ENCODE measurements at regions not wholly inside any gene's neighbourhood (a gene's known extent, or its start where the extent isn't known, plus 50 kb on each side); places are given as distances from the start of the nearest gene placed in this dataset.
"Not testable (repeated sequence)": the region's sequence is repeated elsewhere in the genome, so short reads cannot be mapped to it uniquely, and the experiment has no call there.

DNA sequence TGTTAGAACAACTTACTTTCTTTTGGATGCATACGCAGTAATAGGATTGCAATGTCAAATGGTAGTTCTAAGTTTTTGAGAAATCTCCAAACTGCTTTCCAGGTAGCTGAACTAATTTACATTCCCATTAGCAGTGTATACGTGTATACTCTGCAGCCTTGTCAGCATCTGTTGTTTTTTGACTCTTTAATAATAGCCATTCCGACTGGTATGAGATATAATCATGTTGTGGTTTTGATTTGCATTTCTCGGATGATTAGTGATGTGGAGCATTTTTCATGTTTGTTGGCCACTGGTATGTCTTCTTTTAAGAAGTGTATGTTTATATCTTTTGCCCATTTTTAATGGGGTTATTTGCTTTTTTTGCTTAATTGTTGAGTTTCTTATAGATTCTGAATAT, 76.9 kb upstream of the HNRNPA1L2 start:
- H3K27me3 Mint-ChIP-seq (ENCODE audit: low read depth in 2 of 2); DNase-seq; H3K27ac ChIP-seq (ENCODE audit: low read length); H3K4me1 ChIP-seq (ENCODE audit: control insufficient read depth, insufficient read depth, low read length); H3K36me3 Mint-ChIP-seq; H3K4me3 Mint-ChIP-seq; H3K4me3 ChIP-seq (ENCODE audit: low read length); intact Hi-C loops (cut with micrococcal nuclease); ATAC-seq; H3K27ac Mint-ChIP-seq; H3K9me3 ChIP-seq (ENCODE audit: control insufficient read depth, insufficient read depth, low read length); H3K4me1 Mint-ChIP-seq; H3K9me3 Mint-ChIP-seq; H3K36me3 ChIP-seq (ENCODE audit: control insufficient read depth, insufficient read depth, low read length); H3K27me3 ChIP-seq (ENCODE audit: control insufficient read depth, insufficient read depth, low read length): not testable (repeated sequence)
- no CpG with 5 or more reads among the region's 4 CpGs for WGBS (ENCODE audit: insufficient coverage)

DNA sequence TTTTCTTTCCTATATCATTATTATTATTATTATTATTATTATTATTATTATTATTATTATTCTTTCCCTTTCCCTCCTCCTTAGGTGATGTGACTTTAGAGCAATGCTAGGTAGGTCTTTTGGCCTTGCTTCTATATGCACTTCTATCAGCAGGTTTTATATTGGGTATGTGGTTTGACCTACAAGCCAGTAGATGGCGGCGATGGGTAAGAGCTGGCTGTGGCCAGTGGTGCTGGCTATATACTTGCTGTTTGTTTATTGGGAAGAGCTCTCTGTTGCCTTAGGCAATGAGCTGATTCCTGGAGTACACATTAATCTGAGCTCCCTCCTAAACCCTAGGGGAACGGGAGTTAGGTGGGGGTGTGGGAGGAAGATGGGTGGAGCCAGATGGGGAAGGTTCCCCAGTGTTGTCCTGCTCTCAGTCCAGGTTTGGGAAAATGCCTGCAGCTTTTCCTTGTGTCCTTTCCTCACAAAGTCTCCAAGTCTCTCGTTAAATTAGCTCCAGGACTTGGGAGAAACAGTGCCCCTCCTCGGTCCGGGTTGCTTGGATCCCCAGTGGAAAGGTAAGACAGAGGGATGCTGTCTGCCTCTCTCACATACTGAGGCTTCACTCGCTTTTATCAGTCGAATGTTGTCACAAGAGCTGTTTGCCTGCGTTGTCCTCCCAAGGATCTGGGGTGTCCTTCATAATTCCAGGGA, 72.2 kb upstream of the HNRNPA1L2 start:
- H3K27ac ChIP-seq (ENCODE audit: low read length); H3K27me3 Mint-ChIP-seq (ENCODE audit: low read depth in 2 of 2); H3K36me3 ChIP-seq (ENCODE audit: control insufficient read depth, insufficient read depth, low read length); H3K4me3 ChIP-seq (ENCODE audit: low read length); intact Hi-C loops (cut with micrococcal nuclease); H3K4me3 Mint-ChIP-seq; H3K4me1 ChIP-seq (ENCODE audit: control insufficient read depth, insufficient read depth, low read length); H3K9me3 Mint-ChIP-seq; H3K4me1 Mint-ChIP-seq; H3K27ac Mint-ChIP-seq; H3K9me3 ChIP-seq (ENCODE audit: control insufficient read depth, insufficient read depth, low read length); H3K36me3 Mint-ChIP-seq; H3K27me3 ChIP-seq (ENCODE audit: control insufficient read depth, insufficient read depth, low read length): not testable (repeated sequence)
- peak in 1 of 2 donors; percentile 18 for DNase-seq
- peak in 2 of 3 donors; percentile 46 to 78 for ATAC-seq
- no CpG with 5 or more reads among the region's 9 CpGs for WGBS (ENCODE audit: insufficient coverage)
- TF ChIP-seq CTCF (IDR thresholded peaks at IDR 0.05) = peak; percentile 11

- H3K27me3 ChIP-seq (ENCODE audit: control insufficient read depth, insufficient read depth, low read length); H3K36me3 ChIP-seq (ENCODE audit: control insufficient read depth, insufficient read depth, low read length); H3K27ac ChIP-seq (ENCODE audit: low read length); H3K27me3 Mint-ChIP-seq (ENCODE audit: low read depth in 2 of 2); H3K9me3 Mint-ChIP-seq; H3K4me3 ChIP-seq (ENCODE audit: low read length); DNase-seq; ATAC-seq; H3K4me1 ChIP-seq (ENCODE audit: control insufficient read depth, insufficient read depth, low read length); intact Hi-C loops (cut with micrococcal nuclease); H3K36me3 Mint-ChIP-seq; H3K4me3 Mint-ChIP-seq; H3K9me3 ChIP-seq (ENCODE audit: control insufficient read depth, insufficient read depth, low read length); H3K27ac Mint-ChIP-seq; H3K4me1 Mint-ChIP-seq: not testable (repeated sequence)
- no CpG with 5 or more reads among the region's 3 CpGs for WGBS (ENCODE audit: insufficient coverage)
Observed at GRCh38 chr13:52571163-52571562, 71.1 kb upstream of the HNRNPA1L2 start.

DNA sequence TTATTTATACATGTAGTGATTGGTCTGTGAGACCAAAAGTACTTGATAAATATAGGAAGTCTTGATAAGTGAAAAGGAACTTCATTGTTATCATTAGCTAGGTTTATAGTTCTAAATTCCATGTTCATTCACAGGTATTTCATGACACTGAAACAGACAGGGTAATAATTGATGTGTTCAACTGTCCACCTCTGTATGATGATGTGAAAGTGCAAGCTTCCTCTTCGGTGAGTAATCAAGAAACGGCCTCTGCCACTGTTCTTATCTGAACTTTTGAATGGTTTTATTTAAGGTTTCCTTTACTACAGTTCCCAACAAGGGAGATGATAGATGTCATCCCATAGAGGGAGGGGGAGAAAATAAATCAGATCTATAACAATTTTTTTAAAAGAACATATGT, 59.3 kb upstream of the HNRNPA1L2 start:
- 60% methylated on average over 2 of the region's 2 CpGs for WGBS (ENCODE audit: insufficient coverage)
- H3K36me3 ChIP-seq (ENCODE audit: control insufficient read depth, insufficient read depth, low read length); H3K9me3 ChIP-seq (ENCODE audit: control insufficient read depth, insufficient read depth, low read length); ATAC-seq; H3K4me3 ChIP-seq (ENCODE audit: low read length); H3K4me1 Mint-ChIP-seq; H3K27me3 Mint-ChIP-seq (ENCODE audit: low read depth in 2 of 2); H3K36me3 Mint-ChIP-seq; H3K9me3 Mint-ChIP-seq; intact Hi-C loops (cut with micrococcal nuclease); H3K4me1 ChIP-seq (ENCODE audit: control insufficient read depth, insufficient read depth, low read length); H3K27me3 ChIP-seq (ENCODE audit: control insufficient read depth, insufficient read depth, low read length); H3K27ac ChIP-seq (ENCODE audit: low read length); H3K4me3 Mint-ChIP-seq; H3K27ac Mint-ChIP-seq; DNase-seq: not testable (repeated sequence)
